ENCODE measurements at regions not wholly inside any gene's neighbourhood (a gene's known extent, or its start where the extent isn't known, plus 50 kb on each side); places are given as distances from the start of the nearest gene placed in this dataset.
"Not testable (repeated sequence)": the region's sequence is repeated elsewhere in the genome, so short reads cannot be mapped to it uniquely, and the experiment has no call there.

DNA sequence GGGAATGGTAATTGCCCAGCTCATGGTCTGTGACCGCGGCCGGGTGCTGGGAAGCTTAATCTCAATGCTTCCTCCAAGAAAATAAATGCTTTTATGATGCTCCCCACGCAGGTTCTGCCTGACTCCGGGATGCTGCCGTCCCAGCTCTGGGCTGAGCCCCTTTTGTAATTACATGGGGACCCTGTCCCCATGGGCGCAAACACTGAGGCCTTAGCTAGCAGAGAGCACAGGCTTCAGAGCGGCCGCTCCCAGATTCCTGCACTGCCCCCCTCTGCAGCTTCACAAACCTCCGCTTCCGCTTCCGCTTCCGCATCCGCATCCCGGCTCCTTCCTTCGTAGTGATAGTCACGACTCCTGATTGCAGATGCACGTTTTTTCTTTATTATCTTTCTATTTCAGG lies 129.5 kb downstream of the KIF26A start:
- intact Hi-C loops (cut with micrococcal nuclease): no loop called here
- H3K27me3 ChIP-seq (ENCODE audit: control insufficient read depth in 2 of 2, insufficient read depth in 2 of 2, low read length in 2 of 2): no peaks in the 10 kb centered on the region
- Mint-ChIP-seq H3K4me1 (peaks cover 0 to 10% (median 4%) of the 10 kb centered on the region in 7 donors), H3K36me3 (no peaks in the 10 kb centered on the region), H3K27ac (peak overlapping the region in 1 of 9 donors; percentile 6), H3K9me3 (peaks cover 0 to 2% (median 0%) of the 10 kb centered on the region in 11 donors), H3K4me3 (peak overlapping the region; percentile 3 to 80 (median 64)), H3K27me3 (no peaks in the 10 kb centered on the region)
- POLR2A ChIA-PET: interaction anchor here (0.7 kb wide), 1 partner anchor 126 kb away, joined by 3 read pairs; no protein-coding TSS in a partner anchor
- H3K4me3 ChIP-seq (ENCODE audit: low read length): peak overlapping the region; percentile 3
- DNase-seq (no peak), ATAC-seq (no peak)
- H3K4me1 ChIP-seq (ENCODE audit: control insufficient read depth in 2 of 2, insufficient read depth in 2 of 2, low read length in 2 of 2): peaks cover 0 to 5% of the 10 kb centered on the region in 2 donors
- CTCF ChIA-PET: no interaction called here
- H3K9me3 ChIP-seq (ENCODE audit: control insufficient read depth in 2 of 3, low read length in 3 of 3): no peaks in the 10 kb centered on the region
- H3K36me3 ChIP-seq (ENCODE audit: control insufficient read depth in 2 of 3, insufficient read depth in 3 of 3, low read length in 3 of 3): no peaks in the 10 kb centered on the region
- H3K27ac ChIP-seq (ENCODE audit: low read depth, low read length): no peak overlapping the region

DNA sequence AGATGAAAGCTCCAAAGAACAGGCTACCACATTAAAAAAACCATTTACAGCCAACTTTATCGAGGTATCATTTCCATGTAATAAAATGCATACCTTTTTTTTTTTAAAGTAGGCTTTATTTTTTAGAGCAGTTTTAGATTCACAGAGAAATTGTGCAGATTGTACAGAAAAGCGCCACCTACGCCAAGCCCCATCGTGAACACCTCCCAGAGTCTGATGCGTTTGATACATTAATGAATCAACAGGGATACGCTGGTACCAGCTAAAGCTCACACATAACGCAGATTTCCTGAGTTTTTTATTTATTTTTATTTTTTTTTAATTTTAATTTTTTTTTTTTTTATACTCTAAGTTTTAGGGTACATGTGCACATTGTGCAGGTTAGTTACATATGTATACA lies 129.9 kb downstream of the KIF26A start:
- Mint-ChIP-seq H3K36me3 (no peaks in the 10 kb centered on the region), H3K27me3 (no peaks in the 10 kb centered on the region), H3K9me3 (peaks cover 0 to 2% (median 0%) of the 10 kb centered on the region in 11 donors), H3K4me1 (peaks cover 0 to 10% (median 4%) of the 10 kb centered on the region in 7 donors), H3K4me3 (peak overlapping the region; percentile 3 to 80 (median 64)), H3K27ac (peak overlapping the region in 1 of 9 donors; percentile 6)
- ChIA-PET POLR2A (interaction anchor here (0.7 kb wide), 1 partner anchor 125 kb away, joined by 3 read pairs; no protein-coding TSS in a partner anchor), CTCF (no interaction called here)
- Histone ChIP-seq H3K27me3 (ENCODE audit: control insufficient read depth in 2 of 2, insufficient read depth in 2 of 2, low read length in 2 of 2) (no peaks in the 10 kb centered on the region), H3K36me3 (ENCODE audit: control insufficient read depth in 2 of 3, insufficient read depth in 3 of 3, low read length in 3 of 3) (no peaks in the 10 kb centered on the region), H3K27ac (ENCODE audit: low read depth, low read length) (no peak overlapping the region), H3K9me3 (ENCODE audit: control insufficient read depth in 2 of 3, low read length in 3 of 3) (no peaks in the 10 kb centered on the region), H3K4me3 (ENCODE audit: low read length) (peak overlapping the region; percentile 3), H3K4me1 (ENCODE audit: control insufficient read depth in 2 of 2, insufficient read depth in 2 of 2, low read length in 2 of 2) (peaks cover 0 to 5% of the 10 kb centered on the region in 2 donors)
- no peak for ATAC-seq
- DNase-seq: no peak
- intact Hi-C loops (cut with micrococcal nuclease): no loop called here

DNA sequence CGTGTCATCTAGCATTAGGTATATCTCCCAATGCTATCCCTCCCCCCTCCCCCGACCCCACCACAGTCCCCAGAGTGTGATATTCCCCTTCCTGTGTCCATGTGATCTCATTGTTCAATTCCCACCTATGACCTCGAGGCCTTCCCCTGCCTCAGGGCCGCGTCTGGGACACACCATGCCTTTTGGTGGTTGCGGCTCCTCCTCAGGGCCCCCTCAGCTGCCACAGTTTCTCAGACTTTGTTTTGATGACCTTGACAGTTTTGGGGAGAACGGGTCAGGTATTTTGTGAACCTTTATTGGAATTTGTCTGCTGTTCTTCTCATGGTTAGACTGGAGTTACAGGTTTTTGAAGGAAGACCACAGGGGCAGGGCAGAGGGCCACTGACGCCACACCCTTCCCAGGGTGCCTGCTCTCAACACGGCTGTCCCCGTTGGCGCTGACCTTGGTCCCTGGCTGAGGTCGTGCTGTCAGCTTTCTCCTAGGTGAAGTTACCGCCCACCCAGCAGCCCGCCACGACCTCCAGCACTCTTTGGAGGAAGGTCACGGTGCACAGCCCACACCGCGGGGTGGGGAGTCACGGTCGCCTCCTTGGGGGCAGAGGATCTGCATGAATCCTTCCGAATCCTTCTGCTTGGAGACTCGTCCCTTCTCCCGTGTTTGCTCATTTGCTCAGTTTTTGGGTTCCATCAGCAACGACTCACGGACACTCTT lies 130.5 kb downstream of the KIF26A start:
- Mint-ChIP-seq H3K36me3 (no peaks in the 10 kb centered on the region), H3K4me3 (no peak overlapping the region), H3K4me1 (peaks cover 0 to 10% (median 4%) of the 10 kb centered on the region in 7 donors), H3K27me3 (no peaks in the 10 kb centered on the region), H3K9me3 (peaks cover 0 to 2% (median 0%) of the 10 kb centered on the region in 11 donors), H3K27ac (no peak overlapping the region)
- Histone ChIP-seq H3K4me1 (ENCODE audit: control insufficient read depth in 2 of 2, insufficient read depth in 2 of 2, low read length in 2 of 2) (peaks cover 0 to 5% of the 10 kb centered on the region in 2 donors), H3K36me3 (ENCODE audit: control insufficient read depth in 2 of 3, insufficient read depth in 3 of 3, low read length in 3 of 3) (no peaks in the 10 kb centered on the region), H3K9me3 (ENCODE audit: control insufficient read depth in 2 of 3, low read length in 3 of 3) (no peaks in the 10 kb centered on the region), H3K27ac (ENCODE audit: low read depth, low read length) (no peak overlapping the region), H3K4me3 (ENCODE audit: low read length) (no peak overlapping the region), H3K27me3 (ENCODE audit: control insufficient read depth in 2 of 2, insufficient read depth in 2 of 2, low read length in 2 of 2) (no peaks in the 10 kb centered on the region)
- ChIA-PET CTCF (no interaction called here), POLR2A (no interaction called here)
- intact Hi-C loops (cut with micrococcal nuclease): no loop called here
- peak in 1 of 9 donors; percentile 4 for DNase-seq
- no peak for ATAC-seq

DNA sequence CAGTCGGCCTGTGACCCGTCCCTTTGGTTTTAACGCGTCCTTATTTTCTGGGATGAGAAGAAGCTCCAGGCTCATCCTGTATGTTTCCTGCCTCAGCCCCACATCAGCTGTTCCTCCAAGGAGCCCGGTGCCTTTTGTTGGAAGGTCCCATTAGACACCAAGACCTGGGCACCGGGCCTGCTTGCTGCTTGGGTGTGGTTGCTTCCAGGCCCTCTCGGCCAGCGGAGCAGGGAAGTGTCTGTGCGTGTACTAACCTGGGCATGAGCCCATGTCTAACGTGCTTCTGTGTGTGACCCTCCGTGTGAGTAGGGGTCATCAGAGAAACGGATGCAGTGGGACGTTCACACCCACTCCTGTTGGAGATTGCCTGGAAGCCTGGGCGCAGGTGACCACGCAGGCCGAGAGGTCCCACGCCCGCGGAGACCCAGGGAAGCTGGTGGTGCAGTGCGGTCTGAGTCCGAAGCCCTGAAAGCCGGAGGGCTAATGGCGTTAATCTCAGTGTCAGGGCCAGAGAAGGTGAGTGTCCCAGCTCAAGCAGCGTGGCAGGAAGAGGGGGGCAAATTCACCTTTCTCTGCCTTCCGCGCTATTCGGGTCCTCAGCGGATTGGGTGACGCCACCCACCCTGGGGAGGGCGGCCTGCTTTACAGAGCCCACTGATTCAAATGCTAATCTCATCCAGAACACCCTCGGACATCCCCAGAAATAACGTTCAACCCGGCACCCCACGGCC lies 131.3 kb downstream of the KIF26A start:
- H3K27me3 ChIP-seq (ENCODE audit: control insufficient read depth in 2 of 2, insufficient read depth in 2 of 2, low read length in 2 of 2); ATAC-seq; POLR2A ChIA-PET; H3K9me3 Mint-ChIP-seq; CTCF ChIA-PET; H3K27ac ChIP-seq (ENCODE audit: low read depth, low read length); H3K36me3 ChIP-seq (ENCODE audit: control insufficient read depth in 2 of 3, insufficient read depth in 3 of 3, low read length in 3 of 3); intact Hi-C loops (cut with micrococcal nuclease); H3K4me1 Mint-ChIP-seq; H3K4me1 ChIP-seq (ENCODE audit: control insufficient read depth in 2 of 2, insufficient read depth in 2 of 2, low read length in 2 of 2); H3K9me3 ChIP-seq (ENCODE audit: control insufficient read depth in 2 of 3, low read length in 3 of 3); H3K27me3 Mint-ChIP-seq; H3K4me3 Mint-ChIP-seq; H3K4me3 ChIP-seq (ENCODE audit: low read length); H3K36me3 Mint-ChIP-seq: not testable (repeated sequence)
- peak in 1 of 9 donors; percentile 1 for DNase-seq
- peak overlapping the region in 1 of 9 donors; percentile 29 for H3K27ac Mint-ChIP-seq

DNA sequence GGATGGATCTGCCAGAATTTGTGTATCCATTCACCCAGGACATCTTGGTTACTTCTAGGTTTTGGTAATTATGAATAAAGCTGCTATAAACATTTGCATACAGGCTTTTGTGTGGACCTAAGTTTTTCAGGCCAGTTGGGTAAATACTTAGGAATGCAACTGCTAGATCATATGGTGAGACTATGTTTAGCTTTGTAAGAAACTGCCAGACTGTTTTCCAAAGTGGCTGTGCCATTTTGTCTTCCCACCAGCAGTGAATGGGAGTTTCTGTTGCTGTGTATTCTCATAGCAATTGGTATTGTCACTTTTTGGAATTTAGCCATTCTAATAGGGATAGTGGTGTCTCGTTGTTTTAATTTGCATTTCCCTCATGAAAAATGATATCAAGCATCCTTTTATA lies 133.0 kb downstream of the KIF26A start:
- ChIA-PET POLR2A (no interaction called here), CTCF (no interaction called here)
- H3K27ac Mint-ChIP-seq: no peak overlapping the region
- no peak overlapping the region for H3K27ac ChIP-seq (ENCODE audit: low read depth, low read length)
- no peak overlapping the region for H3K4me3 Mint-ChIP-seq
- DNase-seq (no peak), ATAC-seq (no peak)
- intact Hi-C loops (cut with micrococcal nuclease): no loop called here
- H3K27me3 ChIP-seq (ENCODE audit: control insufficient read depth in 2 of 2, insufficient read depth in 2 of 2, low read length in 2 of 2): no peaks in the 10 kb centered on the region
- H3K9me3 ChIP-seq (ENCODE audit: control insufficient read depth in 2 of 3, low read length in 3 of 3): no peaks in the 10 kb centered on the region
- H3K36me3 Mint-ChIP-seq: no peaks in the 10 kb centered on the region
- H3K4me3 ChIP-seq (ENCODE audit: low read length): no peak overlapping the region
- H3K27me3 Mint-ChIP-seq: no peaks in the 10 kb centered on the region
- peaks cover 0 to 5% of the 10 kb centered on the region in 2 donors for H3K4me1 ChIP-seq (ENCODE audit: control insufficient read depth in 2 of 2, insufficient read depth in 2 of 2, low read length in 2 of 2)
- H3K4me1 Mint-ChIP-seq: peaks cover 0 to 10% (median 4%) of the 10 kb centered on the region in 7 donors
- H3K9me3 Mint-ChIP-seq: peaks cover 0 to 2% (median 0%) of the 10 kb centered on the region in 11 donors
- H3K36me3 ChIP-seq (ENCODE audit: control insufficient read depth in 2 of 3, insufficient read depth in 3 of 3, low read length in 3 of 3): no peaks in the 10 kb centered on the region

DNA sequence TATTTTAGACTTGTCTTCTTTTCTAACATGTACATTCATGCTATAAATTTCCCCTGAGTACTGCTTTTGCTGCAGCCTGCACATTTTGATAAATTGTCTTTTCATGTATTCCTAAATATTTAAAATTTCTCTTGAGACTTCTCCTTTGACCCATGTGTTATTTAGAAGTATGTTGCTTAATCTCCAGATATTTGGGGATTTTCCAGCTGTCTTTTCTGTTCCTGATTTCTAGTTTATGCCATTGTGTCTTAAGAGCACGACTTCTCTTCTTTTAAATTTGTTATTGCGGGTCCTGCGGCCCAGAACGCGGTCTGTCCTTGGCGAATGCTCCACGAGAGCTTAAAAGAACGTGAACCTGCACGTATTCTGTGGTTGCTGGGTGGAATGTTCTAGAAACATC lies 136.4 kb downstream of the KIF26A start:
- ChIA-PET CTCF (no interaction called here), POLR2A (interaction anchor here (0.6 kb wide), 1 partner anchor 229 kb away, joined by 4 read pairs; no protein-coding TSS in a partner anchor)
- Histone ChIP-seq H3K4me1 (ENCODE audit: control insufficient read depth in 2 of 2, insufficient read depth in 2 of 2, low read length in 2 of 2) (no peaks in the 10 kb centered on the region), H3K4me3 (ENCODE audit: low read length) (no peak overlapping the region), H3K9me3 (ENCODE audit: control insufficient read depth in 2 of 3, low read length in 3 of 3) (no peaks in the 10 kb centered on the region), H3K27ac (ENCODE audit: low read depth, low read length) (no peak overlapping the region), H3K36me3 (ENCODE audit: control insufficient read depth in 2 of 3, insufficient read depth in 3 of 3, low read length in 3 of 3) (no peaks in the 10 kb centered on the region), H3K27me3 (ENCODE audit: control insufficient read depth in 2 of 2, insufficient read depth in 2 of 2, low read length in 2 of 2) (no peaks in the 10 kb centered on the region)
- Mint-ChIP-seq H3K4me1 (peaks cover 0 to 3% (median 0%) of the 10 kb centered on the region in 7 donors), H3K9me3 (no peaks in the 10 kb centered on the region), H3K27me3 (peaks cover 0 to 19% (median 10%) of the 10 kb centered on the region in 5 donors), H3K36me3 (no peaks in the 10 kb centered on the region), H3K27ac (no peak overlapping the region), H3K4me3 (no peak overlapping the region)
- ATAC-seq: no peak
- intact Hi-C loops (cut with micrococcal nuclease): no loop called here
- no peak for DNase-seq

Measured in naive thymus-derived CD4-positive, alpha-beta T cell (primary cell).